Esophagus squamous epithelium (tissue), 5 donors: ENCODE measurements at regions not wholly inside any gene's neighbourhood (a gene's known extent, or its start where the extent isn't known, plus 50 kb on each side); places are given as distances from the start of the nearest gene placed in this dataset.

Experiments used
- DNase-seq: peaks from one replicate; lab custom pipeline; 2025; lab: John Stamatoyannopoulos, UW
- H3K27ac ChIP-seq, 4 donors: fragments of 200-600 bp; sonication (generic); one replicate each; pipeline ENCODE4 v1.5.1; 2016 to 2019; ENCODE audit warnings: mild to moderate bottlenecking in 1 of 4
- H3K27me3 ChIP-seq, 4 donors: fragments of 200-600 bp; sonication (generic); 1 replicate in 3 of 4; 2 replicates in 1 of 4; pipeline versions ENCODE4 v1.5.1 to v1.6.0; 2017 to 2021; ENCODE audit warnings: antibody characterized with exemption in 1 of 4
- H3K36me3 ChIP-seq, 3 donors: fragments of 200-600 bp; sonication (generic); one replicate each; pipeline ENCODE4 v1.5.1; 2016 to 2019
- H3K4me1 ChIP-seq, 3 donors: fragments of 200-600 bp; sonication (generic); one replicate each; pipeline ENCODE4 v1.5.1; 2017 to 2019
- H3K4me3 ChIP-seq, 4 donors: fragments of 200-600 bp; sonication (generic); 1 replicate in 3 of 4; 2 replicates in 1 of 4; pipeline ENCODE4 v1.5.1; 2016 to 2019; ENCODE audit warnings: mild to moderate bottlenecking in 2 of 4, moderate library complexity in 1 of 4
- H3K9me3 ChIP-seq, 3 donors: fragments of 200-600 bp; sonication (generic); one replicate each; pipeline ENCODE4 v1.5.1; 2016 to 2019
- CTCF ChIP-seq, 6 experiments: fragments of 450-650 bp in 4 of 6; fragments of 200-600 bp in 2 of 6; sonication (generic) in 2 of 6; IDR thresholded peaks; one replicate each; pipeline ENCODE4 v1.5.1; 2016 to 2019; ENCODE audit warnings: antibody characterized with exemption in 6 of 6, mild to moderate bottlenecking in 4 of 6, moderate library complexity in 4 of 6
- POLR2A ChIP-seq, 4 donors: fragments of 450-650 bp; IDR thresholded peaks; one replicate each; pipeline ENCODE4 v1.6.1; 2017; ENCODE audit warnings: antibody characterized with exemption in 4 of 4, mild to moderate bottlenecking in 4 of 4, moderate library complexity in 3 of 4
- WGBS, 2 donors: methylation state at CpG; one replicate each; pipeline ENCODE4 v1.1.5; 2018; 5-methylcytosine and 5-hydroxymethylcytosine counted together
- intact Hi-C: fragments of 100-400 bp; cut with DNase I; formaldehyde crosslinking; loops from one replicate; pipeline ENCODE4 v1.15.0; 2022
- donor health status: DM: yes; HTN: yes; CAD: no.

GRCh38 chr4:96736352-96736889, 896.5 kb downstream of the PDHA2 start:
- intact Hi-C loops = no loop called here
- peaks cover 0 to 6% (median 0%) of the 10 kb centered on the region in 3 donors for H3K9me3 ChIP-seq
- H3K4me1 ChIP-seq = no peaks in the 10 kb centered on the region
- no peaks in the 10 kb centered on the region for H3K36me3 ChIP-seq
- H3K27ac ChIP-seq = no peak overlapping the region
- no peaks in the 10 kb centered on the region for H3K27me3 ChIP-seq
- 31 to 39% methylated on average over 2 of the region's 2 CpGs for WGBS, 2 donors
- H3K4me3 ChIP-seq = no peak overlapping the region
- TF ChIP-seq POLR2A (IDR thresholded peaks at IDR 0.05) (no peak), CTCF (IDR thresholded peaks at IDR 0.05) (no peak)
- no peak for DNase-seq

GRCh38 chr4:96739101-96739500, 899.2 kb downstream of the PDHA2 start:
- no peak for TF ChIP-seq CTCF (IDR thresholded peaks at IDR 0.05)
- no peak for TF ChIP-seq POLR2A (IDR thresholded peaks at IDR 0.05)
- no peaks in the 10 kb centered on the region for H3K4me1 ChIP-seq
- no peaks in the 10 kb centered on the region for H3K36me3 ChIP-seq
- no peak overlapping the region for H3K4me3 ChIP-seq
- peaks cover 0 to 7% (median 0%) of the 10 kb centered on the region in 3 donors for H3K9me3 ChIP-seq
- H3K27ac ChIP-seq = no peak overlapping the region
- no peaks in the 10 kb centered on the region for H3K27me3 ChIP-seq
- DNase-seq = no peak
- intact Hi-C loops = no loop called here

GRCh38 chr4:96742332-96743014, 902.6 kb downstream of the PDHA2 start:
- H3K9me3 ChIP-seq = peaks cover 0 to 7% (median 0%) of the 10 kb centered on the region in 3 donors
- intact Hi-C loops = no loop called here
- no peaks in the 10 kb centered on the region for H3K27me3 ChIP-seq
- H3K4me1 ChIP-seq = no peaks in the 10 kb centered on the region
- no peak overlapping the region for H3K4me3 ChIP-seq
- no peaks in the 10 kb centered on the region for H3K36me3 ChIP-seq
- DNase-seq = no peak
- H3K27ac ChIP-seq = no peak overlapping the region
- 72 to 84% methylated on average over 6 of the region's 24 CpGs for WGBS, 2 donors
- TF ChIP-seq POLR2A (IDR thresholded peaks at IDR 0.05) (no peak), CTCF (IDR thresholded peaks at IDR 0.05) (no peak)

GRCh38 chr4:96744676-96745075, 904.8 kb downstream of the PDHA2 start:
- DNase-seq = no peak
- Histone ChIP-seq H3K4me1 (no peaks in the 10 kb centered on the region), H3K9me3 (peaks cover 0 to 7% (median 0%) of the 10 kb centered on the region in 3 donors), H3K4me3 (no peak overlapping the region), H3K36me3 (no peaks in the 10 kb centered on the region), H3K27me3 (no peaks in the 10 kb centered on the region), H3K27ac (no peak overlapping the region)
- TF ChIP-seq CTCF (IDR thresholded peaks at IDR 0.05) (no peak), POLR2A (IDR thresholded peaks at IDR 0.05) (no peak)
- intact Hi-C loops = no loop called here

GRCh38 chr4:96753216-96753615, 913.3 kb downstream of the PDHA2 start:
- H3K27me3 ChIP-seq = no peaks in the 10 kb centered on the region
- H3K27ac ChIP-seq = no peak overlapping the region
- no peak overlapping the region for H3K4me3 ChIP-seq
- intact Hi-C loops = no loop called here
- H3K9me3 ChIP-seq = peaks cover 0 to 6% (median 0%) of the 10 kb centered on the region in 3 donors
- TF ChIP-seq POLR2A (IDR thresholded peaks at IDR 0.05) = no peak
- no peak for TF ChIP-seq CTCF (IDR thresholded peaks at IDR 0.05)
- no peaks in the 10 kb centered on the region for H3K4me1 ChIP-seq
- H3K36me3 ChIP-seq = no peaks in the 10 kb centered on the region
- 6 to 43% methylated on average over 1 of the region's 1 CpG for WGBS, 2 donors
- DNase-seq = no peak
